ENCODE measurements at regions not wholly inside any gene's neighbourhood (a gene's known extent, or its start where the extent isn't known, plus 50 kb on each side); places are given as distances from the start of the nearest gene placed in this dataset.

GRCh38 chr9:90299968-90300367, 342.7 kb downstream of the DIRAS2 start:
- H3K4me1 Mint-ChIP-seq = no peaks in the 10 kb centered on the region
- no peak for DNase-seq
- no peaks in the 10 kb centered on the region for H3K9me3 Mint-ChIP-seq
- peaks cover 21% of the 10 kb centered on the region for H3K27me3 Mint-ChIP-seq
- H3K4me3 Mint-ChIP-seq = no peak overlapping the region
- no peaks in the 10 kb centered on the region for H3K36me3 Mint-ChIP-seq (ENCODE audit: low read depth)
- intact Hi-C loops (cut with micrococcal nuclease) = no loop called here
- no peak overlapping the region for H3K27ac Mint-ChIP-seq

GRCh38 chr9:90300611-90301276, 341.9 kb downstream of the DIRAS2 start:
- Mint-ChIP-seq H3K4me1 (no peaks in the 10 kb centered on the region), H3K27ac (no peak overlapping the region), H3K4me3 (no peak overlapping the region), H3K9me3 (no peaks in the 10 kb centered on the region), H3K36me3 (ENCODE audit: low read depth) (no peaks in the 10 kb centered on the region), H3K27me3 (peaks cover 21% of the 10 kb centered on the region)
- intact Hi-C loops (cut with micrococcal nuclease) = no loop called here
- DNase-seq = no peak

GRCh38 chr9:90301277-90301653, 341.4 kb downstream of the DIRAS2 start:
- no peak overlapping the region for H3K4me3 Mint-ChIP-seq
- no peaks in the 10 kb centered on the region for H3K36me3 Mint-ChIP-seq (ENCODE audit: low read depth)
- H3K27me3 Mint-ChIP-seq = peaks cover 19% of the 10 kb centered on the region
- no peak for DNase-seq
- H3K4me1 Mint-ChIP-seq = no peaks in the 10 kb centered on the region
- H3K27ac Mint-ChIP-seq = no peak overlapping the region
- no peaks in the 10 kb centered on the region for H3K9me3 Mint-ChIP-seq
- intact Hi-C loops (cut with micrococcal nuclease) = no loop called here

GRCh38 chr9:90303655-90304054, 339.0 kb downstream of the DIRAS2 start:
- no peaks in the 10 kb centered on the region for H3K9me3 Mint-ChIP-seq
- intact Hi-C loops (cut with micrococcal nuclease) = no loop called here
- no peak for DNase-seq
- H3K4me1 Mint-ChIP-seq = no peaks in the 10 kb centered on the region
- H3K36me3 Mint-ChIP-seq (ENCODE audit: low read depth) = no peaks in the 10 kb centered on the region
- no peak overlapping the region for H3K4me3 Mint-ChIP-seq
- no peak overlapping the region for H3K27ac Mint-ChIP-seq
- H3K27me3 Mint-ChIP-seq = peaks cover 13% of the 10 kb centered on the region

GRCh38 chr9:90306158-90306557, 336.5 kb downstream of the DIRAS2 start:
- Mint-ChIP-seq H3K27ac (no peak overlapping the region), H3K36me3 (ENCODE audit: low read depth) (no peaks in the 10 kb centered on the region), H3K9me3 (no peaks in the 10 kb centered on the region), H3K4me1 (no peaks in the 10 kb centered on the region), H3K4me3 (no peak overlapping the region), H3K27me3 (peaks cover 9% of the 10 kb centered on the region)
- intact Hi-C loops (cut with micrococcal nuclease) = no loop called here
- no peak for DNase-seq

DNA sequence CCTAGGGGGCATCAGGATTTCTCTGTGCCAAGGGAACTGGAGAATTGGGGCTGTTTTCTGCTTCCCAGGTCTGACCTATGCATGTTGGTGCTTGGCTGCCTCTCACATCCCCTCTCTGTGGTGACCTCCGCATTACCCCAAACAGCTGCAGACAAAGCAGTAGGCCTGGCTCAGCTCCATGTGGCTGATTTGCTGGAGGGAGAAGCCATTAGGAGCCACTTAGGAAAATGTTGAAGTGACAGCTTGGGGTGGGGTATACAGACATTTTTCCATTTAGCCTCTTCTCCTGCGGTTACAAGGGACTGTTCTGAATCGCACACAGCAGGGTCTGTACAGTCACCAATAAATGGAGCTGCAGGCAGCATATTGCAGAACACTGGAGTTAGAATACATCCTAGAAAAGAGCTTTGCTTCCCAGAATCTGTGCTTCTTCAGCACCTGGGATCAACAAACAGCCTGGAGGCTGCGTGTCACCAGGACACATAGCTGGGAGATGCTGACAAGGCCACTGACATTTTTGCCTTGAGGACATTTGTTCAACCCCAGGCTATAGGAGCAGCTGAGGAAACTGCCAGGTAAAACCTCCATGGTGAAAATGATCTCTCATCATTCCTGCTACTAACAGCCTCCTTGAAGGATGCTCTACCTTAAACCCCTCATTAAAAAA, 335.3 kb downstream of the DIRAS2 start:
- H3K27ac Mint-ChIP-seq = no peak overlapping the region
- H3K4me1 Mint-ChIP-seq = no peaks in the 10 kb centered on the region
- H3K36me3 Mint-ChIP-seq (ENCODE audit: low read depth) = no peaks in the 10 kb centered on the region
- H3K4me3 Mint-ChIP-seq = no peak overlapping the region
- H3K27me3 Mint-ChIP-seq = peaks cover 7% of the 10 kb centered on the region
- intact Hi-C loops (cut with micrococcal nuclease) = no loop called here
- no peak for DNase-seq
- H3K9me3 Mint-ChIP-seq = no peaks in the 10 kb centered on the region

GRCh38 chr9:90307891-90308290, 334.7 kb downstream of the DIRAS2 start:
- DNase-seq = no peak
- Mint-ChIP-seq H3K4me3 (no peak overlapping the region), H3K4me1 (no peaks in the 10 kb centered on the region), H3K27ac (no peak overlapping the region), H3K9me3 (no peaks in the 10 kb centered on the region), H3K36me3 (ENCODE audit: low read depth) (no peaks in the 10 kb centered on the region), H3K27me3 (peaks cover 7% of the 10 kb centered on the region)
- intact Hi-C loops (cut with micrococcal nuclease) = no loop called here

- intact Hi-C loops (cut with micrococcal nuclease) = no loop called here
- H3K36me3 Mint-ChIP-seq (ENCODE audit: low read depth) = no peaks in the 10 kb centered on the region
- DNase-seq = no peak
- H3K27me3 Mint-ChIP-seq = peaks cover 10% of the 10 kb centered on the region
- no peak overlapping the region for H3K4me3 Mint-ChIP-seq
- no peaks in the 10 kb centered on the region for H3K4me1 Mint-ChIP-seq
- no peaks in the 10 kb centered on the region for H3K9me3 Mint-ChIP-seq
- H3K27ac Mint-ChIP-seq = no peak overlapping the region
These were observed 333.9 kb downstream of the DIRAS2 start for GRCh38 chr9:90308691-90309090.

GRCh38 chr9:90309809-90310520, 332.7 kb downstream of the DIRAS2 start:
- H3K36me3 Mint-ChIP-seq (ENCODE audit: low read depth) = no peaks in the 10 kb centered on the region
- H3K4me3 Mint-ChIP-seq = no peak overlapping the region
- no peak for DNase-seq
- no peaks in the 10 kb centered on the region for H3K9me3 Mint-ChIP-seq
- H3K27ac Mint-ChIP-seq = no peak overlapping the region
- no peaks in the 10 kb centered on the region for H3K4me1 Mint-ChIP-seq
- H3K27me3 Mint-ChIP-seq = peaks cover 13% of the 10 kb centered on the region
- intact Hi-C loops (cut with micrococcal nuclease) = no loop called here

GRCh38 chr9:90310521-90310876, 332.1 kb downstream of the DIRAS2 start:
- no peaks in the 10 kb centered on the region for H3K4me1 Mint-ChIP-seq
- H3K27ac Mint-ChIP-seq = no peak overlapping the region
- no peaks in the 10 kb centered on the region for H3K36me3 Mint-ChIP-seq (ENCODE audit: low read depth)
- peaks cover 13% of the 10 kb centered on the region for H3K27me3 Mint-ChIP-seq
- no peaks in the 10 kb centered on the region for H3K9me3 Mint-ChIP-seq
- DNase-seq = no peak
- intact Hi-C loops (cut with micrococcal nuclease) = no loop called here
- no peak overlapping the region for H3K4me3 Mint-ChIP-seq

DNA sequence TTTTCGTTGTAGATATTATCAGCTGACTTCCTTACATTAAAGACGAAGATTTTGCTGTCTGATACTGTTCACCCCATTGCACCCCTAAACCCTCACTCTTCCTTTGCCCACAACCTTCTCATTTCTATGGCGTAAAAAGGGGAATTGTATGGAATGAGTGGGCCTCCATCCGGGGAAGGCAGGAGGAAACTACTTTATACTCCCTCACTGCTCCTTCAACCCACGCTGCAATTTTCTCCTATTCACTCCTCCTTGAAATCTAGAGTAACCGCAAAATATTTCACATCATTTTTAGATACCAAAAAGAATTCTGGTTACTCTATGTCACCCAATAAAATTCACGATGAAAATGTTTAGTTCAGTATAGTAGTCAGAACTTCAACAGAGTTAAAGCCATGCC, 330.8 kb downstream of the DIRAS2 start:
- H3K27ac Mint-ChIP-seq = no peak overlapping the region
- intact Hi-C loops (cut with micrococcal nuclease) = no loop called here

GRCh38 chr9:90322296-90322695, 320.3 kb downstream of the DIRAS2 start:
- intact Hi-C loops (cut with micrococcal nuclease) = no loop called here
- Mint-ChIP-seq H3K4me1 (no peaks in the 10 kb centered on the region), H3K9me3 (no peaks in the 10 kb centered on the region), H3K4me3 (no peak overlapping the region), H3K36me3 (ENCODE audit: low read depth) (no peaks in the 10 kb centered on the region), H3K27ac (no peak overlapping the region), H3K27me3 (peaks cover 6% of the 10 kb centered on the region)
- no peak for DNase-seq

More for the DNA sequence above, 330.8 kb downstream of the DIRAS2 start:
- DNase-seq = no peak
- Mint-ChIP-seq H3K4me3 (no peak overlapping the region), H3K9me3 (no peaks in the 10 kb centered on the region), H3K36me3 (ENCODE audit: low read depth) (no peaks in the 10 kb centered on the region), H3K4me1 (no peaks in the 10 kb centered on the region), H3K27me3 (peaks cover 13% of the 10 kb centered on the region)

DNA sequence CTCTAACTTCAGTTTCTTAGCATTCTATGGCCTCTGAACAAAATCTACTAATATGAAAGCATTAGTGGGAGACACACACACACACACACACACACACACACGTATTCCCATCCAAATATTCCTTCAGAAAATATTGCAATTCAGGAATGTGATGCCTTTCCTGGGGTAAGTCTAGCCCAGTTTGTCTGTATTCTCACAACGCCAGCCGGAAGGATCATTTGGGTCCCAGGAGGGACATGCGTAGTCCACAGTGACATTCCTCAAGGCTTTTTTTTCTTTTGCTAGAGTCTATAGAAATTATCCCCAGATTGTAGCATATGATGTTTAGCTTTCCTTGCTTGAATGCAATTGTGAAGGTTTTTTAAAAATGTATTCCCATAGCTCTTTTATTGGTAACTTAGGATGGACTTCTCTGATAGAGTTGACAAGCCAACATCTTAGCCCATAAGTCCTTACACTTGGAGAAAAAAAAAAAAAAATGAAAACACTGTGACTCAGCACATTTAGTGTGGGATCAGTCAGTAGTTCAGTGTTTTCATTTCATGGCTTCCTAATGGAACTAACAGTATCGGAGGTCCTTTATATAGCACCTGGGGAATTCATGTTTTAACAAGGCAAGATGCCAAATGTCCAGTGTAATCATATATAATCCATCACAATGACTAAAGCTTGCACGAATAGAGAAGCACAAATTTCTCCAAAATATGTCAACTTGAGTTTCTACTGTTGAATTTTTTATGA, 316.5 kb downstream of the DIRAS2 start:
- H3K27ac Mint-ChIP-seq = no peak overlapping the region
- intact Hi-C loops (cut with micrococcal nuclease) = no loop called here
- no peak overlapping the region for H3K4me3 Mint-ChIP-seq
- H3K9me3 Mint-ChIP-seq = no peaks in the 10 kb centered on the region
- peaks cover 3% of the 10 kb centered on the region for H3K27me3 Mint-ChIP-seq
- no peaks in the 10 kb centered on the region for H3K36me3 Mint-ChIP-seq (ENCODE audit: low read depth)
- H3K4me1 Mint-ChIP-seq = no peaks in the 10 kb centered on the region
- no peak for DNase-seq

DNA sequence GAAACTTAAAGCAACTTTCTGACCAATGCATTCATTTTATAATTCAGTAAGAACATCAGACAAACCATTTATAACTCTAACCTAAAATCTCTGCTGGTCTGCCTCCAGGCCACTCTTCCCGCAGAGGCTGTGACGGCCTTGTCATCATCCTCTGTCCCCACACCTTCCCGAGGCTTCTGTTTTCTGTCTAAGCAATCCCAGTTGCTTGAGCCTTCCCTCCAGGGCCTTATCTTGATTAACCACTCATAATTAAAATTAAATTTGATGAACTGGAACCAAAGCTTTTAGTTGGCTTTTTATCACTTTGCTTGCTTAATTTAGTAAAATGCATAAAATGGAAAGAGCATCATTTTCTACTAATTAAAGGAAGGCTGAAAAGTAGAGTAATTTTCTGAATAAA, 312.4 kb downstream of the DIRAS2 start:
- H3K36me3 Mint-ChIP-seq (ENCODE audit: low read depth) = no peaks in the 10 kb centered on the region
- intact Hi-C loops (cut with micrococcal nuclease) = no loop called here

More for the DNA sequence above, 312.4 kb downstream of the DIRAS2 start:
- H3K27ac Mint-ChIP-seq = no peak overlapping the region
- H3K27me3 Mint-ChIP-seq = peaks cover 15% of the 10 kb centered on the region
- no peaks in the 10 kb centered on the region for H3K4me1 Mint-ChIP-seq
- H3K4me3 Mint-ChIP-seq = no peak overlapping the region
- no peaks in the 10 kb centered on the region for H3K9me3 Mint-ChIP-seq
- DNase-seq = no peak
